Coronary artery (tissue), 2 donors: ENCODE measurements at regions not wholly inside any gene's neighbourhood (a gene's known extent, or its start where the extent isn't known, plus 50 kb on each side); places are given as distances from the start of the nearest gene placed in this dataset.

ENCODE experiments used
- DNase-seq: peaks from one replicate; pipeline ENCODE4 v3.0.0-alpha.2; 2017; ENCODE audit warnings: low spot score
- H3K27ac ChIP-seq, 2 donors: fragments of 200-600 bp; sonication (generic); one replicate each; pipeline ENCODE4 v1.5.1; 2016 to 2019
- H3K4me3 ChIP-seq: fragments of 200-600 bp; sonication (generic); 2 replicates; pipeline ENCODE4 v1.5.1; 2016; ENCODE audit warnings: mild to moderate bottlenecking, moderate library complexity
- TF ChIP-seq, protein P1 (sequence below): fragments of 200-600 bp; sonication (generic); IDR thresholded peaks from one replicate; pipeline ENCODE4 v1.5.1; 2019; ENCODE audit warnings: antibody characterized with exemption

DNA sequence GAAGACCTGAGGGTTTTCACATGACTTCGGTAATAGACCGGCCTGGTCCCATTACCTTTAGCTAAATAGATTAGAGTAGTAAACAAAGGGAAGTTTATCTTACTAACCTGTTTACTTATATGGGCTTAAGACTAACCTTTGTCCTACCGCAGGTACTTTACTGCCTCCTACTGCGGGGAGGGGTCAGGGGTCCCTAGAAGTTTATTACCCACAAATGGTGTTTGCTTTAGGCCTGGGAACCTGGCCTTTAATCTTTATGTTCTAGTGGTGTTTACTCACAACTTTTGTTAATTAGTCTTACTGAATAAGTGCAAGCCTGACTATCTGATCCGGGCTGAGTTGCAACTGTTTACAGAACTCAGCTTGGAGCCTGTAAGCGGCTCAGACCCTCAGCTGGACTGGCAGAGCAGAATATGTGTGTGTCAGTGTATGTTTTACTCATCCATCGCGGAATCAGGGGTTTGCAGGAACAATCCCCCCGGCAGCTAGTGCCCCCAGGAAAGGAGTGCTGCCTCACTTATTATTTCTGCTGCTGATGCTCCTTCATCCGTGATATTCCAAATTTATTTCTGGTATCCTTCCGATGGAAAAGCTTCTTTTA, 578.9 kb upstream of the SEMA3D start:
- no peak overlapping the region for H3K4me3 ChIP-seq
- DNase-seq, result no peak
- no peak overlapping the region for H3K27ac ChIP-seq
- TF ChIP-seq, protein P1, sequence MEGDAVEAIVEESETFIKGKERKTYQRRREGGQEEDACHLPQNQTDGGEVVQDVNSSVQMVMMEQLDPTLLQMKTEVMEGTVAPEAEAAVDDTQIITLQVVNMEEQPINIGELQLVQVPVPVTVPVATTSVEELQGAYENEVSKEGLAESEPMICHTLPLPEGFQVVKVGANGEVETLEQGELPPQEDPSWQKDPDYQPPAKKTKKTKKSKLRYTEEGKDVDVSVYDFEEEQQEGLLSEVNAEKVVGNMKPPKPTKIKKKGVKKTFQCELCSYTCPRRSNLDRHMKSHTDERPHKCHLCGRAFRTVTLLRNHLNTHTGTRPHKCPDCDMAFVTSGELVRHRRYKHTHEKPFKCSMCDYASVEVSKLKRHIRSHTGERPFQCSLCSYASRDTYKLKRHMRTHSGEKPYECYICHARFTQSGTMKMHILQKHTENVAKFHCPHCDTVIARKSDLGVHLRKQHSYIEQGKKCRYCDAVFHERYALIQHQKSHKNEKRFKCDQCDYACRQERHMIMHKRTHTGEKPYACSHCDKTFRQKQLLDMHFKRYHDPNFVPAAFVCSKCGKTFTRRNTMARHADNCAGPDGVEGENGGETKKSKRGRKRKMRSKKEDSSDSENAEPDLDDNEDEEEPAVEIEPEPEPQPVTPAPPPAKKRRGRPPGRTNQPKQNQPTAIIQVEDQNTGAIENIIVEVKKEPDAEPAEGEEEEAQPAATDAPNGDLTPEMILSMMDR, result no peak

DNA sequence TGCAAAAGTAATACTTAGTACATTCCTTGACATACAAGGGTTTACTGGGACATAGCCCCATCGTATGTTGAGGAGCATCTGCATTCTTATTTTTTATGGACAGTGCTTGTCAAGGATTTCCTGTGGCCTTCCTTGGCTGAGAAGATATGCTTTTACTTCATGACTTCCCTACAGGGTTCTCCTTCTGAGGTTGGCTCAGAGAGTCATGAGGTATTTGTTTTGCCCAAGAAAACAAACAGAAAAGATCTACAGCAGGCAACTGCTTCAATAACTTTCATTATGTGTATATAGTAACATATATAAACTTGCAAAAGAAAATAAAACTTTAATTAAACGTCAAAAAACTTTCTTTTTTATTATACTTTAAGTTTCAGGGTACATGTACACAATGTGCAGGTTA, 577.2 kb upstream of the SEMA3D start:
- Histone ChIP-seq H3K27ac (no peak overlapping the region), H3K4me3 (no peak overlapping the region)
- TF ChIP-seq, protein P1, result no peak
- no peak for DNase-seq

DNA sequence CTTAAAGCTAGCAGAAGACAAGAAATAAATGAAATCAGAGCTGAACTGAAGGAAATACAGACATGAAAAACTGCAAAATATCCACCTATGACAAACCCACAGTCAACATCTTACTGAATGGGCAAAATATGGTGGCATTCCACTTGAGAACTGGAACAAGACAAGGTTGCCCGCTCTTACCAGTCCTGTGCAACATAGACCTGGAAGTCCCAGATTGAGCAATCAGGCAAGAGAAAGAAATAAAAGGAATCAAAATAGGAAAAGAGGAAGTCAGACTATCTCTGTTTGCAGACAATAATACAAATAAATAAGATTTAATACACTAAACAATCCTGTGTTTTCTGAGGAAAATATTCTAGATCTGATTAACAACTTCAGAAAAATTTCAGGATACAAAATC, 570.5 kb upstream of the SEMA3D start:
- DNase-seq, result no peak
- TF ChIP-seq, protein P1, result no peak
- Histone ChIP-seq H3K4me3 (no peak overlapping the region), H3K27ac (no peak overlapping the region)

DNA sequence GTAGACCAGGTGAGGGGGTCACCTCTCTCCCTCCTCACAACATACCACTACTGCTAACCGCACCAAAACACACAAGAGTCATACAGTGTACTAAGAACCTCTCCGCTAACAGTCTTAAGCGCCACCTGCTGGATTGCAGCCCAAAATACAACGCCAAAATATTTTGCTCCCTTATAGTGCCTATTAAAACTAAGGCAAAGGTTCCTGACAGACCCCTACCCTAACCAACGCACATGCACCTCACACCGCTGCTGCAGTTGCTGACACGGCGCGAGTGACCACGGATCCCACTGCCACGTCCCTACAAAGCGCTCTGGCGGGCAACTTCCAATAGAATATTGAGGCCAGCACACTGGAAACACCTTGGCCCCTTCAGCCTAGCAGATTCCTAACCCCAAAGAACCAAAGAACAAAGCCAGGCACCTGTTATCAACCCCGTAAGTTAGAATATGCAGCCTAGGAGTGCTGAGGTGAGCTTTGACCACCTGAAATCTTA, 563.6 kb upstream of the SEMA3D start:
- Histone ChIP-seq H3K27ac (no peak overlapping the region), H3K4me3 (no peak overlapping the region)
- TF ChIP-seq, protein P1, result peak; percentile 21
- no peak for DNase-seq

DNA sequence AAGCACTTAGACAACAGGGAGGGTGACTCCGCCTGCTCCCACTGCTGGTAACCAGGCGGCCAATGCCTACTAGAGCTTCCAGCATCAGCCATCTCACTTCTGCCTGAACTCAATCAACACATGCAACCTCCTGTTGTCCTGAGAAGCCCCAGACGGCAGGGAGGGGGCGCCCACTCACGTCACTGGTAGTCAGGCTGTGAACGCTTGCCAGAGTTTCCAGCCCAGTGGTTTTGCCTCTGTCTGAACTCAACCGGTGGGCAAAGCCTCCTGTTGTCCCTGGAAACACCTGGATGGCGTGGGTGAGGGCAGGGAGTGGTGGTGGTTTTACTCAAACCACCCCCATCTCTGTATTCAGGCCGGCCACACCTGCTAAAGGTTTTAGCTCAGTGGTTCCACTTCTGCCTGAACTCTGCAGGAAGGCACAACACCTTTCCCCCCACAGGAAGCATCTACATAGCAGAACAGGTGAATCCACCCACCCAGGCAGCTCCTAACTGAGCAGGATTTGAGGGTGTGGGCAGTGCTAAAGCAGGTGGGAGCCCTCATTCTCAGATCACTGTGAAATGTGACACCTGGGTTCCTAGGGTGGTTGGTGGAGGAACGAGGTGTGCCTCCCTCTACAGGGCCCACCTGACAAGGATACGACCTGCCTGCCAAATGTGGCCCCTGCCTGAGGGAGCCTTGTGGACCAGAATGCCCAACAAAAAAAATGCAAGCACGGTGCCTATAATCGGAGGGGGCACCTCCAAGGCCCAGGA, 563.0 kb upstream of the SEMA3D start:
- H3K4me3 ChIP-seq, result no peak overlapping the region
- TF ChIP-seq, protein P1, result no peak
- DNase-seq, result no peak

DNA sequence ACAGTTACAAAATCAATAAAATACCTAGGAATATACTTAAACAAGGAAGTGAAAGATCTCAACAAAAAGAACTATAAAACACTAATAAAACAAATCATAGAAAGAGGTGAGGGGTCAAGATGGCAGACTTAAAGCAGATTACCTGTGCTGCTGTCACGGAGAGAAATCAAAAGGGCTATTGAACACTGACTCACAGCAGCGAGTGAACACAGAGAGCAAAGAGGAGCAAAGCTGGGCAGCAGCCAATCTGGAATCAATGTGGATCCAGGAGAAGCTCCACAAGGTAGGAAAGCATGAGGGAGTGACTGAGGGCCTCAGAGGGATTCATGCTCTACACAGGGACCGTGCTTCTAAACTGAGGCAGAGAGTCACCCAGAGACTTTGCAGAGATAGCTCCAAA, 562.0 kb upstream of the SEMA3D start:
- H3K4me3 ChIP-seq, result no peak overlapping the region
- TF ChIP-seq, protein P1, result no peak
- no peak for DNase-seq
- H3K27ac ChIP-seq, result no peak overlapping the region

More for the DNA sequence above, 563.0 kb upstream of the SEMA3D start:
- H3K27ac ChIP-seq, result no peak overlapping the region

DNA sequence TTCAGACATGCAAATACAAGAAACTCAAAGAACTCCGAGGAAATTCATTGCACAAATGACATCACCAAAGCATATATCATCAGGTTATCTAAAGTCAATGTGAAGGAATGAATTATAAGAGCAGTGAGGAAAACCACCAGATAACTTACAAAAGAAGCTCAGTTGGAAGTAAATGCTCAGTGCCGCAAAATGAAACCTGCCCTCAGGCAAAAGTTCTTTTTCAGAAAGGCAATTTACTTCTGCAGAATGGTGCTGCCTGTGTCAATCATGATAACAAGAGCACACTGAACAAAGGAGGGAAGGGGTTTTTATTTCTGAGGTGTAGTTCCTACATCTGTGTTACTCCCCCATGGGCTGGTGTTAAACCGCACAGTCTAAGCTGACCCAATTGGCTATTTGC, 550.6 kb upstream of the SEMA3D start:
- no peak overlapping the region for H3K4me3 ChIP-seq
- TF ChIP-seq, protein P1, result no peak
- no peak for DNase-seq
- H3K27ac ChIP-seq, result no peak overlapping the region
